ENCODE measurements at regions not wholly inside any gene's neighbourhood (a gene's known extent, or its start where the extent isn't known, plus 50 kb on each side); places are given as distances from the start of the nearest gene placed in this dataset.
A peak's percentile ranks its signal among the peaks of the same experiment; 100 is the strongest.

DNA sequence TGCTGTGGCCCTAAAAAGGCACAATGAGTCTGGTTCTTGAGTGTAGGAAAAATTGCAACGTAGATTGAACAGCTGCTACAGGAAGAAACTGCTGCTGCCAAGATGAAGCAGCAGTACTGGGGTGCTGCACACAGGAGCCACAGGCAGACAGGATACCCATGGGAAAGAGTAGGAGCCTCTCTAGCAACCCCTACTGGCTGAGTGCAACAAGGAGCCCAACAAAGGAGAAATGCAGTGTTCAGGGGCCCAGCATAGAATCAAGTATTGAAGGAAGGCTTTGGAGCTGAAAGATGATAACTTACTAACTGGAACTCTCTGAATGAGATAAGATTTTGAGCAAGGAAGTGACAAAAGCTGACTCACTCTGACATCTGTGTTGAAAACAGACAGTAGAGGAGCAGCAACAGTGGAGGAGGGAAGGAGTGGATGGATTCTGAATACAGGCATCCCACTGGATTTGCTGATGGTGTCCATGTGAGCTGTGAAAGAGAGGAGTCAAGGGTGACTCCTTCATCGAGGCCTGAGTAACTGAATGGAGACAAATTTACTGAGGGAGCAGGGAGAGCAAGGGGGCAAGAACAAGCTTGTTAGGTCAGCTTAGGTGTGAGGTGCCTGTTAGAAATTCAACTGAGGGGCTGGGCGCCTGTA, 534.7 kb upstream of the JARID2 start:
- Histone ChIP-seq H3K27ac (no peak overlapping the region), H3K27me3 (no peaks in the 10 kb centered on the region), H3K9me3 (no peaks in the 10 kb centered on the region), H3K4me3 (no peak overlapping the region), H3K4me1 (ENCODE audit: insufficient read depth) (peaks cover 8% of the 10 kb centered on the region), H3K36me3 (no peaks in the 10 kb centered on the region)
- TF ChIP-seq POLR2A (IDR thresholded peaks at IDR 0.05) (no peak), EP300 (IDR thresholded peaks at IDR 0.05) (no peak)
- TF ChIP-seq, protein P1, sequence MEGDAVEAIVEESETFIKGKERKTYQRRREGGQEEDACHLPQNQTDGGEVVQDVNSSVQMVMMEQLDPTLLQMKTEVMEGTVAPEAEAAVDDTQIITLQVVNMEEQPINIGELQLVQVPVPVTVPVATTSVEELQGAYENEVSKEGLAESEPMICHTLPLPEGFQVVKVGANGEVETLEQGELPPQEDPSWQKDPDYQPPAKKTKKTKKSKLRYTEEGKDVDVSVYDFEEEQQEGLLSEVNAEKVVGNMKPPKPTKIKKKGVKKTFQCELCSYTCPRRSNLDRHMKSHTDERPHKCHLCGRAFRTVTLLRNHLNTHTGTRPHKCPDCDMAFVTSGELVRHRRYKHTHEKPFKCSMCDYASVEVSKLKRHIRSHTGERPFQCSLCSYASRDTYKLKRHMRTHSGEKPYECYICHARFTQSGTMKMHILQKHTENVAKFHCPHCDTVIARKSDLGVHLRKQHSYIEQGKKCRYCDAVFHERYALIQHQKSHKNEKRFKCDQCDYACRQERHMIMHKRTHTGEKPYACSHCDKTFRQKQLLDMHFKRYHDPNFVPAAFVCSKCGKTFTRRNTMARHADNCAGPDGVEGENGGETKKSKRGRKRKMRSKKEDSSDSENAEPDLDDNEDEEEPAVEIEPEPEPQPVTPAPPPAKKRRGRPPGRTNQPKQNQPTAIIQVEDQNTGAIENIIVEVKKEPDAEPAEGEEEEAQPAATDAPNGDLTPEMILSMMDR (IDR thresholded peaks at IDR 0.05) = no peak
- intact Hi-C loops (cut with DNase I) = no loop called here
- DNase-seq = no peak
- 84 to 92% (median 86%) methylated on average over 3 of the region's 3 CpGs for WGBS, 3 donors

DNA sequence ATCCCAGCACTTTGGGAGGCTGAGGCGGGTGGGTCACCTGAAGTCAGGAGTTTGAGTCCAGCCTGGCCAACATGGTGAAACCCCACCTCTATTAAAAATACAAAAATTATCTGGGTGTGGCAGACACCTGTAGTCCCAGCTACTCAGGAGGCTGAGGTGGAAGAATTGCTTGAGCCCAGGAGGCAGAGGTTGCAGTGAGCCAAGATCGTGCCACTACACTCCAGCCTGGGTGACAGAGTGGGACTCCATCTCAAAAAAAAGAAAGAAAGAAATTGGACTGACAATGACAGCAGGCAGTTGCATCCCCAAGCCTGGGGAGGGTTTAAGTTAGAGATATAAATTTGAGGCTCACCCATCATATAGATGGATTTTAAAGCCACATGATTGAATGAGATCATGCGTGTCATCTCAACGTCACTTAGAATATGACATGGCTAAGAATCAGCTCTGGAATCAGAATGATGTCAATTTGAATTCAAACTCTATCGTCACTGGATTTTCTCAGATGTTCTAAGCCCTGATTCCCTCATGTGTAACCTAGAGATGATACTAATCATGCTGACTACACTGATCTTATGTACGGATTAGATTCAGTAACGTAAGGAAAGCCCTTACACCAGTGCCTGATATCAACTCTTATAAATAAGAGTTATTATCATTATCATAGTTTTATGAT, 534.0 kb upstream of the JARID2 start:
- Histone ChIP-seq H3K4me1 (ENCODE audit: insufficient read depth) (peaks cover 6% of the 10 kb centered on the region), H3K27ac (no peak overlapping the region), H3K4me3 (no peak overlapping the region), H3K36me3 (no peaks in the 10 kb centered on the region), H3K9me3 (no peaks in the 10 kb centered on the region), H3K27me3 (no peaks in the 10 kb centered on the region)
- TF ChIP-seq POLR2A (IDR thresholded peaks at IDR 0.05) (no peak), EP300 (IDR thresholded peaks at IDR 0.05) (no peak)
- TF ChIP-seq, protein P1 (IDR thresholded peaks at IDR 0.05) = no peak
- no peak for DNase-seq
- 97 to 99% (median 97%) methylated on average over 7 of the region's 7 CpGs for WGBS, 3 donors
- intact Hi-C loops (cut with DNase I) = no loop called here

DNA sequence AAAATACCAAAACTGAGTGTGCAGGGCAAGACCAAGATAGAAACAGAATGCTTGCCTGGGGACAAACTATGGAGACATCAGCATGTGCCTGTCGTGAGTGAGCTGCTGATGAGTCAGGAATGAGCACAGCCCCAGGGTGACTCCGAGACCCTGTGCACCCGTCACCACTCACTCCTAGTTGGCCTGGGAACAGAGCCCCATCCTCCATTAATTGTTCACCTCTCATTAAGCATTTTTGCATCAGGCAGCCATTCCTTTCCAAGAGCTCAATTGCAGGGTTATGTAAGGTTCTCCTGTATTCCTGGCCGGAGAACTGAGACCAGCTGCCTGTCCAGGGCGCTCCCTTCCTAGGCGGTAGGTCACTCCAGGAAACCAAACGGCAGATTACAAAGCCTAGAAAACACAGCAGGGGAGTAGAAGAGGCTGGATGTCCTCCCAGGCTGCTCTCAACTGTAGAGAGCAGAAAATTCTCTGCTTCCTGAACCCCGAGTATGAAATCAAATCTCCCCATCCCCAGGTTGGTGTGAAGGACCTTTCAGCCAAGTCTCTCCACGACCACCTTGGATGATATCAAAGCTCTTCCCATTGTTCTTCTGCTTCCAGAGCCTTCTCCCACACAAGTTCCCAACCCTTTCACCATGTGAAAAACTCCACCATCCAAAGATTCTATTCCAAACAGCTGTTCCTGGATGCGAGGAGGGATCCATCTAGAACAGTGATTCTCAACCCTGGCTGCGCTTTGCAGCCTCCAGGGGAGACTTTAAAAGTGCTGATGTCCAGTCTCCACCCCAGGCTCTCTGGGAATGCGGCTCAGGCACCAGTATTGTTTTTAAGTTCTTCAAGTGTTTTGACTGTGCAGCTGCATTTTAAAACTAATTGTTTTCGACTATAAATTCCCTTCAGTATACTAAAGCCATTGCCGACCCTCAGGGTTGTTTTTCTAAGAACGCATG, 532.6 kb upstream of the JARID2 start:
- Histone ChIP-seq H3K4me3 (no peak overlapping the region), H3K9me3 (no peaks in the 10 kb centered on the region), H3K27me3 (no peaks in the 10 kb centered on the region), H3K27ac (no peak overlapping the region), H3K4me1 (ENCODE audit: insufficient read depth) (peaks cover 4% of the 10 kb centered on the region), H3K36me3 (no peaks in the 10 kb centered on the region)
- 12 to 19% (median 14%) methylated on average over 15 of the region's 15 CpGs for WGBS, 3 donors
- peak; percentile 27 to 53 (median 48) for DNase-seq
- intact Hi-C loops (cut with DNase I) = no loop called here
- TF ChIP-seq POLR2A (IDR thresholded peaks at IDR 0.05) (no peak), EP300 (IDR thresholded peaks at IDR 0.05) (no peak)
- TF ChIP-seq, protein P1 (IDR thresholded peaks at IDR 0.05) = no peak

DNA sequence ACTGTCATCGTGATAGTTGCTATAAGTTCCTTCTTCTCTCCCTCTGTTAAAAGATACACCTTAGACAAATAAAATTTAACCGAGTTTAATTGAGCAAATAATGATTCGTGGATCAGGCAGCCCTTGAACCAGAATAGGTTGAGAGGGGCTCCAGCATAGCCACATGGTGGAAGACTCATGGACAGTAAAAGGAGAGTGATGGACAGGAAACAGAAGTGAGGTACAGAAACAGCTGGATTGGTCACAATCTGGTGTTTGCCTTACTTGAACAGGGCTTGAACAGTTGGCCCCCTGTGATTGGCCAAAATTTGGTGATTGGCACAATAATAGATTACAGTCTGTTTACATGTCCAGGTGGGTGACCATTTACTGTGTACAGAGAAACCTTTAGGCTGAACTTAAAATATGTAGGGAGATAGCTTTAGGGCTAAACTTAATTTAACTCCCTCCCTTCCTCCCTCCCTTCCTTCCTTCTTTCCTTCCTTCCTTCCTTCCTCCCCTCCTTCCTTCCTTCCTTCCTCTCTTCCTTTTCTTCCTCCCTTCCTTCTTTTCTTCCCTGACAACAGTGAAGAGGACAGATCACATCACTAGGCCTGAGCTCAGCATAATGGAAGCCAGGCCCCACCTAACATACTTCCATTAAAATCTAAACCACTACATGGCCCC, 531.8 kb upstream of the JARID2 start:
- TF ChIP-seq POLR2A (IDR thresholded peaks at IDR 0.05) (no peak), EP300 (IDR thresholded peaks at IDR 0.05) (no peak)
- TF ChIP-seq, protein P1 (IDR thresholded peaks at IDR 0.05) = no peak
- no peaks in the 10 kb centered on the region for H3K9me3 ChIP-seq
- no peaks in the 10 kb centered on the region for H3K36me3 ChIP-seq
- intact Hi-C loops (cut with DNase I) = no loop called here
- H3K4me1 ChIP-seq (ENCODE audit: insufficient read depth) = peaks cover 4% of the 10 kb centered on the region
- no peak overlapping the region for H3K27ac ChIP-seq
- no peak for DNase-seq
- H3K27me3 ChIP-seq = no peaks in the 10 kb centered on the region
- 27 to 40% (median 32%) methylated on average over 3 of the region's 3 CpGs for WGBS, 3 donors
- no peak overlapping the region for H3K4me3 ChIP-seq
